ENCODE measurements at regions not wholly inside any gene's neighbourhood (a gene's known extent, or its start where the extent isn't known, plus 50 kb on each side); places are given as distances from the start of the nearest gene placed in this dataset.

- Histone ChIP-seq H3K4me1 (ENCODE audit: insufficient read depth) (no peaks in the 10 kb centered on the region), H3K79me2 (no peaks in the 10 kb centered on the region), H3K27me3 (no peaks in the 10 kb centered on the region), H3K9me3 (ENCODE audit: low read depth) (no peaks in the 10 kb centered on the region), H3K9me2 (replicated peaks; ENCODE audit: insufficient read depth) (no peaks in the 10 kb centered on the region), H3K4me3 (no peak overlapping the region), H3K4me2 (no peak overlapping the region), H2AFZ (no peak overlapping the region), H3K27ac (no peak overlapping the region), H3K36me3 (replicated peaks; ENCODE audit: insufficient read depth, low read depth) (no peaks in the 10 kb centered on the region), H4K20me1 (ENCODE audit: insufficient read depth, poor library complexity, severe bottlenecking) (no peaks in the 10 kb centered on the region)
- WGBS (ENCODE audit: low lambda C conversion rate, missing lambda C conversion rate): 97% methylated on average over 1 of the region's 1 CpG
- no peak for TF ChIP-seq EZH2 (IDR thresholded peaks at IDR 0.05; ENCODE audit: borderline replicate concordance)
- TF ChIP-seq CTCF (IDR thresholded peaks at IDR 0.05; ENCODE audit: poor library complexity): no peak
- TF ChIP-seq EZH2phosphoT487 (IDR thresholded peaks at IDR 0.05; ENCODE audit: low read depth, severe bottlenecking, unreplicated experiment): no peak
- DNase-seq (ENCODE audit: low spot score): no peak
These were observed 270.0 kb upstream of the PABPC4L start for GRCh38 chr4:134471569-134471968.

- DNase-seq (ENCODE audit: low spot score): peak; percentile 25
- H3K4me2 ChIP-seq: no peak overlapping the region
- no peak for TF ChIP-seq EZH2 (IDR thresholded peaks at IDR 0.05; ENCODE audit: borderline replicate concordance)
- peak; percentile 52 for TF ChIP-seq CTCF (IDR thresholded peaks at IDR 0.05; ENCODE audit: poor library complexity)
- no peak for TF ChIP-seq EZH2phosphoT487 (IDR thresholded peaks at IDR 0.05; ENCODE audit: low read depth, severe bottlenecking, unreplicated experiment)
- H3K36me3 ChIP-seq (replicated peaks; ENCODE audit: insufficient read depth, low read depth): no peaks in the 10 kb centered on the region
- H3K9me2 ChIP-seq (replicated peaks; ENCODE audit: insufficient read depth): no peaks in the 10 kb centered on the region
- H4K20me1 ChIP-seq (ENCODE audit: insufficient read depth, poor library complexity, severe bottlenecking): no peaks in the 10 kb centered on the region
- H3K27ac ChIP-seq: no peak overlapping the region
- no peaks in the 10 kb centered on the region for H3K4me1 ChIP-seq (ENCODE audit: insufficient read depth)
- 29% methylated on average over 2 of the region's 2 CpGs for WGBS (ENCODE audit: low lambda C conversion rate, missing lambda C conversion rate)
- no peaks in the 10 kb centered on the region for H3K27me3 ChIP-seq
- H3K79me2 ChIP-seq: no peaks in the 10 kb centered on the region
- H2AFZ ChIP-seq: no peak overlapping the region
- no peaks in the 10 kb centered on the region for H3K9me3 ChIP-seq (ENCODE audit: low read depth)
- no peak overlapping the region for H3K4me3 ChIP-seq
These were observed 269.0 kb upstream of the PABPC4L start for GRCh38 chr4:134470544-134470943.

GRCh38 chr4:134465417-134465816 is 263.8 kb upstream of the PABPC4L start:
- no peak for DNase-seq (ENCODE audit: low spot score)
- Histone ChIP-seq H3K27me3 (no peaks in the 10 kb centered on the region), H3K4me1 (ENCODE audit: insufficient read depth) (no peaks in the 10 kb centered on the region), H3K4me3 (no peak overlapping the region), H3K79me2 (no peaks in the 10 kb centered on the region), H2AFZ (no peak overlapping the region), H3K36me3 (replicated peaks; ENCODE audit: insufficient read depth, low read depth) (no peaks in the 10 kb centered on the region), H3K9me2 (replicated peaks; ENCODE audit: insufficient read depth) (no peaks in the 10 kb centered on the region), H3K27ac (no peak overlapping the region), H4K20me1 (ENCODE audit: insufficient read depth, poor library complexity, severe bottlenecking) (no peaks in the 10 kb centered on the region), H3K4me2 (no peak overlapping the region), H3K9me3 (ENCODE audit: low read depth) (no peaks in the 10 kb centered on the region)
- TF ChIP-seq EZH2 (IDR thresholded peaks at IDR 0.05; ENCODE audit: borderline replicate concordance): no peak
- no peak for TF ChIP-seq CTCF (IDR thresholded peaks at IDR 0.05; ENCODE audit: poor library complexity)

- H3K79me2 ChIP-seq: no peaks in the 10 kb centered on the region
- TF ChIP-seq CTCF (IDR thresholded peaks at IDR 0.05; ENCODE audit: poor library complexity): no peak
- no peak for TF ChIP-seq EZH2phosphoT487 (IDR thresholded peaks at IDR 0.05; ENCODE audit: low read depth, severe bottlenecking, unreplicated experiment)
- no peak for TF ChIP-seq EZH2 (IDR thresholded peaks at IDR 0.05; ENCODE audit: borderline replicate concordance)
- WGBS (ENCODE audit: low lambda C conversion rate, missing lambda C conversion rate): 95% methylated on average over 5 of the region's 5 CpGs
- no peak overlapping the region for H3K4me3 ChIP-seq
- no peaks in the 10 kb centered on the region for H3K27me3 ChIP-seq
- H2AFZ ChIP-seq: peak overlapping the region; percentile 34
- no peaks in the 10 kb centered on the region for H3K9me3 ChIP-seq (ENCODE audit: low read depth)
- no peaks in the 10 kb centered on the region for H3K4me1 ChIP-seq (ENCODE audit: insufficient read depth)
- no peak for DNase-seq (ENCODE audit: low spot score)
- H3K27ac ChIP-seq: no peak overlapping the region
- no peaks in the 10 kb centered on the region for H4K20me1 ChIP-seq (ENCODE audit: insufficient read depth, poor library complexity, severe bottlenecking)
- no peaks in the 10 kb centered on the region for H3K9me2 ChIP-seq (replicated peaks; ENCODE audit: insufficient read depth)
- no peak overlapping the region for H3K4me2 ChIP-seq
- H3K36me3 ChIP-seq (replicated peaks; ENCODE audit: insufficient read depth, low read depth): no peaks in the 10 kb centered on the region
These were observed 262.2 kb upstream of the PABPC4L start for GRCh38 chr4:134463771-134464170.
